GM21447 (cell line): ENCODE measurements at regions not wholly inside any gene's neighbourhood (a gene's known extent, or its start where the extent isn't known, plus 50 kb on each side); places are given as distances from the start of the nearest gene placed in this dataset.
"Not testable (repeated sequence)": the region's sequence is repeated elsewhere in the genome, so short reads cannot be mapped to it uniquely, and the experiment has no call there.

Experiments used
- ATAC-seq: cut with Tn5 transposase; IDR thresholded peaks from one replicate; pipeline ENCODE4 v1.9.1; 2021; ENCODE audit not compliant: unreplicated experiment

GRCh38 chr10:31687663-31688482, 240.8 kb downstream of the ARHGAP12 start:
- ATAC-seq: no peak

DNA sequence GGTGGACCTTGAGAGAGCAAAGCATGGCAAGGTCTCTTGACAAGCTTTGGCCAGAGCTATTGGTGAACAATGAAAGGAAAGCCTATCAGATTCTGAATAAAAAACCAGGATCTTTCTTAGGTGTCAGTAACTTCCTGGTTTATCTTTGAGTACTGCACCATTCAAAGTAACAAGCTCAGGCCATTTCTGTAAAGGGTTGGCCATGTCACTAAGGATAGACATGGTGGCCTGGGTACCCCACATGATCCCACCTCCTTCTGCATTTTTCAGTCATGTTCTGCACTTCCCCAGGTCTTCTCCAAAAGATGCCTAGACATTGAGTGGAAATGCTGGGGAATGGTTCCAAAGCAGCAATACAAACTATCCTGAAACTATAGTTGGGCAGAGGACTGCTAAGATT, 242.0 kb downstream of the ARHGAP12 start:
- no peak for ATAC-seq

GRCh38 chr10:31683682-31684081, 244.9 kb downstream of the ARHGAP12 start:
- ATAC-seq: no peak

DNA sequence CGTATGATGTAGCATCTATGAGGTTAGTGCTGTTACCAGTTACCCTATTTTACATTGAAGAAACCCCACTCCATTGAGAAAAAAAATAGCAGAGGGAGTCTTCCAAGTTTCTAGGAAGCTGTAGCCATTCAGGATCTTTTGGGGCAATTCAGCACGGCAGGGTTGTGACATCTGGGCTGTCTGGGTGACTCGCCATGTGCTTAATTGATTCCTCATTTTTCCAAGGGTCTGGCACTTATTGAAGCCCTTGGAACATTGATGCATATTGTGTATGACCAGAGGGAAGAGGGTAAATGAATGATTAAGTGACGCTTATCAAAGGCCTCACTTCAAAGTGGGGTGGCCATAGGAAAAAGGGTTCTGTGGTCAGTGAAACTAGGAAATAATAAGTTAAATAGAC, 248.7 kb downstream of the ARHGAP12 start:
- ATAC-seq: no peak

DNA sequence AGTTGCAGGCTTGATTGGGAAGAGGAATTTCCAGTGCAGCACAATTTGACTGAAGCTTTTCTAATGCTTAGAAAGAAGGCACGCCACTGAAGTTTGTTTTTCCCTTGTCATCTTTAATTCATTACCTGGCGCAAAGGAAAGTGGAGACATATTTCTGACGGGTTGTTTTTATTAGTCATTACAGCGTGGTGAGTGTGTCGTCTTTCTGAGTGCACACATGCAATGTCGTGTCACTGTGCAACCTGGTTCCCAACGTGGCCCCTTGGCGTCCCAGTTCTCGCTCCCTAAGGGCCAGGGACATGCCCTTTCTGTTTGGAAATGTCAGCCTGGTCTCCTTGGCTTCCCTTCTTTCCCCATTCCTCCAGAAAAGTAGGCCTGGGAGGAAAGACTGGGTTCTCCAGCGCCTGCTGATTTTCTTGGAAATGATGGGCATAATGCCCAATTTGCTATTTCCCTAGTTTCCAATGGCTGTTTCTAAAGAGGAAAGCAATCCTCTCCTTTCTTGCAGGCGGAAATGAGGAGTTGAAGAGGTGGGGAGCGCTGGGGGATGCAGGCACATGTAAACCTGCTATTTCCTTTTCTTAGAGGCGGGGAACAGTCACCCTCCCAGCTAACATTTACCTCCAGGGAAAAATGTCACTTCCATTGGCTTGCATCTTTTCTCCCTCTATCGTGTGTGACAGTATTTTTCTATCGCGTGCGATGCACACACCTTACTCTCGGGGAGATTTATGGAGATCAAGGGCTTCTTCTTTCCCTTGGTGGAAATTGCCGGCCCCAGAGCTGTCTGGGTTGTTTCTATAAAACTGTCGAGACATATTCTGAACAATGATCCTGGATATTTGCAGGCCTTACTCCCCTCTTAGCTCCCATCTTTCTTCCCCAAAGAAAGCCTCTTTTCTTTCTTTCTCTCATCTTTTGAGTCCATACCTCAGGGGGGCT, 249.8 kb downstream of the ARHGAP12 start:
- ATAC-seq: no peak

DNA sequence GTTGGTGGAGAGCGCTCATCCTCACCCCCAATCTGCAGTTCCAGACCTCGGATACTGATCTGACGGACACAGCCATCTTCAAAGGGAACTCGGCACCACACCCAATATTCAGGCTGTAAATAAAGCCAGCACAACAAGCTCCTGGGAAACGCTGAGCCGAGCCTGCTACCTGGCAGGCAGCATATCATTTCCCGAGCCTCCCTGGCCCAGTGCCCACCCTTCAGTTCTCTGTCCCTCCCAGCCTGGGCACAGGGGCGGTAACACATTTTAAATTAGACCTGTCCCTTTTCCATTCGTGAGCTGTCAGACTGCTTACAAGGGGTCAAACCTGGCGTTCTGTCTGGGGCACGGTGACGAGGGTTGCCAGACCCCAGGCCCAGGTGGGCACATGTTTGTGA, 250.5 kb downstream of the ARHGAP12 start:
- no peak for ATAC-seq

DNA sequence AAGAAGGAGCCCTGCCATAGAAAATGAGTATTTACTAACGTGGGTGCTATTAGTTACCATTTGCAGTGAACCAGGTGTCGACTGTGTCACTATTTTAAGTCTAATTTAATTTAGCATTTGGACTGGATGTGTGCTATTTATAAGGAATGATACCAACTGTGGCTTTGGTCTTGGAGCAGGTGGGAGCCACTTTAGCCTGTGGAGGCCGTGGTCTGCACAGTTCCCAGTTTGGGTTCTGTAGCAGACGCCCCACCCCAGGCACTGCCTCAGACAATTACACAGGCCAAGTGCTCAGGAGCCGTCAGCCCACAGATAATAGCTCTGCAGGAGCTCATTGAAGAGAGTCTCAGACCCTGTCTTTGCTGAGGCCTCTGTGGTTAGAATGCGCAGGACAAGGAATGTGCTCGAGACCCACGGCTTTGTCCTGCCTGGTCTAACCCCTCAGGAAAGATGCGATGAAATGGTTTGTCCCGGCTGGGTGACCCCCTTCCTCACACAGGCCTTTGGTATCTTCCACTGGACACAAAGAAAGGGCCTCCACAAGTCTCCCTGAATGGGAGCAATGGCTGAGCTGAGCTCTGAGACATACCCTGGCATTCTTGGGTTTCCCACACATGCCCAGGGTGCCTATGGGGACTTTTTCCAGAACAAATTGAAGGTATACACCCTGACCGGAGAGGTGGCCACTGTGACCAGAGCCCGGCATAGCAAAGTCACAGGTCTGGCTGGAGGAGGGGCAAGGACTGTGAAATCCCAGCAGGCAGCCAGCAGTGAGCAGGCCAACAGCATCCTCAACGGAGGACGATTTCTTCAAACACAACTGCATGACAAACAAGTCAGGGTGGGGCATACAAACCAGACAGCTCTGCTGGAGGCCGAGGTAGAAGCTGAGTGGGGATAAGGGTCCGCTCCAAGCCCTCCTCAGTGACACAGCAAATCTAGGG, 251.2 kb downstream of the ARHGAP12 start:
- no peak for ATAC-seq

DNA sequence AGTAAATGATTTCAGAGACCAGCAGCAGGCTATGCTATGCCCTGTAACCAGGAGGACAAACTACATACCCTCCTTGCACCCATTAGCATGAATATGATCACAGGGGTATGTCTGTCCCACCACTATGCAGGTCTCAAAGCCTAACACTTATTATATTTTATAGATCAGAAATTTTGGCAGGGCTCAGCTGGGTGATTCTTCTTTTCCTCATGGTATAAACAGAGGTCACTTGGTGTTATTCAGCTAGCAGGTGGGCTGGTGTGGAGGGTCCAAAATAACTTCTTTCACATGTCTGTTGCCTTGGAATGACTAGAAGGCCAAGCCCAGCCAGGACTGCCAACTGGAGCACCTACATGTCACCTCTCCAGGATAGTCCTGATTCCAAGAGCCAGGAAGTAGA, 252.9 kb downstream of the ARHGAP12 start:
- ATAC-seq: no peak

DNA sequence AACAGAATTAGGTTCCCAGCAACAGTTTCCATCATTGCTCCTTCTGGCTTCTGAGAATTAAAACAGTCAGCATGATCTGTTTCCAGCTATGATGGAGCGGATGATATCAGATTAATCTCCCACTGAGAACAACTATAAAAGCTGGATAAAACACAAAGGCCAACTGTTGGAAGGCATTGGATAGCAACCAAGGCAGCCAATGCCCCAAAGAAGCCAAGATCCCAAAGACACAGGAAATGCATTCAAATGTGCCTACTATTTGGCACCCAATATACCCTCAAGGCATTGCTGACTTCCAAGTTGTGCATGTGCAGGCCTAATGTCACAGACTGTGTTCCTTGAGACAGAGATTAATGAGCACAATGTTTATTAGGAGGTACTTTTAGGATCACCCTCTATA, 259.3 kb downstream of the ARHGAP12 start:
- no peak for ATAC-seq

GRCh38 chr10:31668326-31668725, 260.3 kb downstream of the ARHGAP12 start:
- ATAC-seq: no peak

- not testable (repeated sequence) for ATAC-seq
Observed at GRCh38 chr10:31665764-31666279, 262.8 kb downstream of the ARHGAP12 start.

GRCh38 chr10:31664803-31665202, 263.8 kb downstream of the ARHGAP12 start:
- no peak for ATAC-seq

- not testable (repeated sequence) for ATAC-seq
Observed at GRCh38 chr10:31664071-31664470, 264.6 kb downstream of the ARHGAP12 start.

- ATAC-seq: no peak
Observed at GRCh38 chr10:31660300-31660699, 268.3 kb downstream of the ARHGAP12 start.

GRCh38 chr10:31659665-31660064, 269.0 kb downstream of the ARHGAP12 start:
- ATAC-seq: no peak

DNA sequence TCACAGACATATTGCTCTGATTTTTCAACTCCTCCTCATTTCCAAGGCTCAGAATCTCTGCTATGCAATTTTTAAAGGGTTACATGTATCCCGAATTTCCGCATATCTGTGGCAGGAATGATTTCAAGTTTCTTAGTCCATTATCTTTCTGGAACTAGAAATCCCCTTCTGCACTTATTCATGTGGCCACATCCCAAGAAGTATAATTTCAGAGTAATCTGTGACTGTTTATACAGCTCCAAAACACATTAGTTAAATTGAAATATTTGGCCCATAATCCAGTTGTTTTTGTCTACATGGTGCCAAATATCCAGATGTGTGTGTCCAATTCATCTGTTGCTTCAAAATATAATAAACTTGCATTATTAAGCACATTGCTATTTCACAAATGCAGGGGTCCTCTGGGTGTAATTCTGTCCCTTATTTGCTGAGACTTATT, 271.2 kb downstream of the ARHGAP12 start:
- ATAC-seq: no peak

GRCh38 chr10:31656851-31657433, 271.7 kb downstream of the ARHGAP12 start:
- no peak for ATAC-seq

DNA sequence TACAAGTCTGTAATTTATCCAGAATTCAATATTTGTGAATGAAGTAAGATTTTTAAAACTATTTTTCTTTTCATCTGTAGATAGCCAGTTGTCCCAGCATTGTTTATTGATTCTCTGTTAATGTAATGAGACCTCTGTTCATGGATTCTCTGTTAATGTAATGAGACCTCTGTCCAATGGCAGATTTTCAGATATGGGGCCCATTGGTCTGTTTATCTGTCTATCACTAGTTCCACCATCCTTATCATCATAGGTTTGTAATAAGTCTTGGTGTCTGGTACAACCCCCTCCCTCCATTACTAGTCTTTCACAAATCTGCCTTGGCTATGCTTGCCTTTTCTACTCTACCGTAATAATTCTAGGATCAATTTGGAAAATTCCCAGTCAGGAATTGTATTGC, 276.6 kb downstream of the ARHGAP12 start:
- no peak for ATAC-seq

- no peak for ATAC-seq
Observed at GRCh38 chr10:31650010-31650409, 278.6 kb downstream of the ARHGAP12 start.

GRCh38 chr10:31648966-31649365, 279.7 kb downstream of the ARHGAP12 start:
- no peak for ATAC-seq
